ENCODE measurements at regions not wholly inside any gene's neighbourhood (a gene's known extent, or its start where the extent isn't known, plus 50 kb on each side); places are given as distances from the start of the nearest gene placed in this dataset.

- Histone ChIP-seq H3K9ac (ENCODE audit: insufficient read length) (no peak overlapping the region), H3K9me3 (ENCODE audit: low read depth, low read length) (no peaks in the 10 kb centered on the region), H3K4me3 (peak overlapping the region; percentile 68; the same call in 1 of the 2 replicates), H3K36me3 (ENCODE audit: insufficient read depth, low read length) (no peaks in the 10 kb centered on the region), H3K27ac (no peak overlapping the region)
- TF ChIP-seq EZH2 (IDR thresholded peaks at IDR 0.05) (no peak), POLR2AphosphoS5 (IDR thresholded peaks at IDR 0.05; ENCODE audit: borderline replicate concordance, low read depth, low read length) (no peak), FOXP2 (optimal IDR thresholded peaks at IDR 0.05; ENCODE audit: control extremely low read depth, extremely low read length, insufficient read depth) (no peak)
- no peak for DNase-seq (ENCODE audit: low read depth, low spot score)
Observed at GRCh38 chr20:19935842-19936241, 81.3 kb upstream of the NAA20 start.

GRCh38 chr20:19936466-19937200 lies 80.5 kb upstream of the NAA20 start:
- Histone ChIP-seq H3K4me3 (peak overlapping the region; percentile 21; the same call in 1 of the 2 replicates), H3K27ac (0 out of 2 replicates have a peak overlapping the region, but pooled peaks have one; percentile 5), H3K36me3 (ENCODE audit: insufficient read depth, low read length) (no peaks in the 10 kb centered on the region), H3K9ac (ENCODE audit: insufficient read length) (no peak overlapping the region), H3K9me3 (ENCODE audit: low read depth, low read length) (no peaks in the 10 kb centered on the region)
- no peak for TF ChIP-seq FOXP2 (optimal IDR thresholded peaks at IDR 0.05; ENCODE audit: control extremely low read depth, extremely low read length, insufficient read depth)
- TF ChIP-seq EZH2 (IDR thresholded peaks at IDR 0.05) = no peak
- TF ChIP-seq POLR2AphosphoS5 (IDR thresholded peaks at IDR 0.05; ENCODE audit: borderline replicate concordance, low read depth, low read length) = no peak
- no peak for DNase-seq (ENCODE audit: low read depth, low spot score)

- DNase-seq (ENCODE audit: low read depth, low spot score) = no peak
- H3K9ac ChIP-seq (ENCODE audit: insufficient read length) = no peak overlapping the region
- TF ChIP-seq POLR2AphosphoS5 (IDR thresholded peaks at IDR 0.05; ENCODE audit: borderline replicate concordance, low read depth, low read length) = no peak
- no peak for TF ChIP-seq FOXP2 (optimal IDR thresholded peaks at IDR 0.05; ENCODE audit: control extremely low read depth, extremely low read length, insufficient read depth)
- no peak for TF ChIP-seq EZH2 (IDR thresholded peaks at IDR 0.05)
- no peaks in the 10 kb centered on the region for H3K9me3 ChIP-seq (ENCODE audit: low read depth, low read length)
- H3K27ac ChIP-seq = 0 out of 2 replicates have a peak overlapping the region, but pooled peaks have one; percentile 5
- H3K36me3 ChIP-seq (ENCODE audit: insufficient read depth, low read length) = no peaks in the 10 kb centered on the region
- H3K4me3 ChIP-seq = peak overlapping the region; percentile 21
Observed at GRCh38 chr20:19937218-19937617, 79.9 kb upstream of the NAA20 start.

GRCh38 chr20:19937651-19938420 lies 79.3 kb upstream of the NAA20 start:
- H3K9ac ChIP-seq (ENCODE audit: insufficient read length) = no peak overlapping the region
- no peak overlapping the region for H3K27ac ChIP-seq
- H3K4me3 ChIP-seq = peak overlapping the region; percentile 21; the same call in 1 of the 2 replicates
- H3K36me3 ChIP-seq (ENCODE audit: insufficient read depth, low read length) = no peaks in the 10 kb centered on the region
- no peak for TF ChIP-seq EZH2 (IDR thresholded peaks at IDR 0.05)
- no peak for TF ChIP-seq FOXP2 (optimal IDR thresholded peaks at IDR 0.05; ENCODE audit: control extremely low read depth, extremely low read length, insufficient read depth)
- no peak for TF ChIP-seq POLR2AphosphoS5 (IDR thresholded peaks at IDR 0.05; ENCODE audit: borderline replicate concordance, low read depth, low read length)
- no peaks in the 10 kb centered on the region for H3K9me3 ChIP-seq (ENCODE audit: low read depth, low read length)
- DNase-seq (ENCODE audit: low read depth, low spot score) = no peak

GRCh38 chr20:19938421-19939090 lies 78.6 kb upstream of the NAA20 start:
- Histone ChIP-seq H3K9ac (ENCODE audit: insufficient read length) (no peak overlapping the region), H3K4me3 (no peak overlapping the region), H3K27ac (no peak overlapping the region), H3K36me3 (ENCODE audit: insufficient read depth, low read length) (no peaks in the 10 kb centered on the region), H3K9me3 (ENCODE audit: low read depth, low read length) (no peaks in the 10 kb centered on the region)
- TF ChIP-seq POLR2AphosphoS5 (IDR thresholded peaks at IDR 0.05; ENCODE audit: borderline replicate concordance, low read depth, low read length) = no peak
- no peak for TF ChIP-seq EZH2 (IDR thresholded peaks at IDR 0.05)
- no peak for TF ChIP-seq FOXP2 (optimal IDR thresholded peaks at IDR 0.05; ENCODE audit: control extremely low read depth, extremely low read length, insufficient read depth)
- no peak for DNase-seq (ENCODE audit: low read depth, low spot score)

- Histone ChIP-seq H3K9ac (ENCODE audit: insufficient read length) (no peak overlapping the region), H3K36me3 (ENCODE audit: insufficient read depth, low read length) (no peaks in the 10 kb centered on the region), H3K9me3 (ENCODE audit: low read depth, low read length) (no peaks in the 10 kb centered on the region), H3K27ac (no peak overlapping the region), H3K4me3 (no peak overlapping the region)
- DNase-seq (ENCODE audit: low read depth, low spot score) = no peak
- TF ChIP-seq EZH2 (IDR thresholded peaks at IDR 0.05) (no peak), FOXP2 (optimal IDR thresholded peaks at IDR 0.05; ENCODE audit: control extremely low read depth, extremely low read length, insufficient read depth) (no peak), POLR2AphosphoS5 (IDR thresholded peaks at IDR 0.05; ENCODE audit: borderline replicate concordance, low read depth, low read length) (no peak)
Observed at GRCh38 chr20:19940988-19941460, 76.1 kb upstream of the NAA20 start.

GRCh38 chr20:19942611-19943010 lies 74.6 kb upstream of the NAA20 start:
- Histone ChIP-seq H3K36me3 (ENCODE audit: insufficient read depth, low read length) (no peaks in the 10 kb centered on the region), H3K4me3 (no peak overlapping the region), H3K9ac (ENCODE audit: insufficient read length) (no peak overlapping the region), H3K27ac (no peak overlapping the region), H3K9me3 (ENCODE audit: low read depth, low read length) (no peaks in the 10 kb centered on the region)
- TF ChIP-seq EZH2 (IDR thresholded peaks at IDR 0.05) (no peak), FOXP2 (optimal IDR thresholded peaks at IDR 0.05; ENCODE audit: control extremely low read depth, extremely low read length, insufficient read depth) (no peak), POLR2AphosphoS5 (IDR thresholded peaks at IDR 0.05; ENCODE audit: borderline replicate concordance, low read depth, low read length) (no peak)
- no peak for DNase-seq (ENCODE audit: low read depth, low spot score)

- H3K27ac ChIP-seq = no peak overlapping the region
- TF ChIP-seq POLR2AphosphoS5 (IDR thresholded peaks at IDR 0.05; ENCODE audit: borderline replicate concordance, low read depth, low read length) (no peak), FOXP2 (optimal IDR thresholded peaks at IDR 0.05; ENCODE audit: control extremely low read depth, extremely low read length, insufficient read depth) (no peak), EZH2 (IDR thresholded peaks at IDR 0.05) (no peak)
Observed at GRCh38 chr20:19943061-19943521, 74.1 kb upstream of the NAA20 start.

More at GRCh38 chr20:19943061-19943521, 74.1 kb upstream of the NAA20 start:
- H3K9ac ChIP-seq (ENCODE audit: insufficient read length) = no peak overlapping the region
- no peaks in the 10 kb centered on the region for H3K9me3 ChIP-seq (ENCODE audit: low read depth, low read length)
- H3K4me3 ChIP-seq = no peak overlapping the region
- H3K36me3 ChIP-seq (ENCODE audit: insufficient read depth, low read length) = no peaks in the 10 kb centered on the region
- DNase-seq (ENCODE audit: low read depth, low spot score) = no peak
